Tibial nerve (tissue), 4 donors: ENCODE measurements at regions not wholly inside any gene's neighbourhood (a gene's known extent, or its start where the extent isn't known, plus 50 kb on each side); places are given as distances from the start of the nearest gene placed in this dataset.

ENCODE experiments used
- EP300 ChIP-seq, 2 donors: sonication (generic); formaldehyde crosslinking; IDR thresholded peaks; one replicate each; pipeline ENCODE4 v1.6.1; 2017; ENCODE audit warnings: antibody characterized with exemption in 2 of 2, mild to moderate bottlenecking in 1 of 2
- POLR2A ChIP-seq, 2 donors: fragments of 450-650 bp; IDR thresholded peaks; one replicate each; pipeline ENCODE4 v1.6.1; 2017; ENCODE audit warnings: antibody characterized with exemption in 2 of 2, mild to moderate bottlenecking in 2 of 2, moderate library complexity in 2 of 2
- TF ChIP-seq, protein P1 (sequence below), 5 experiments: fragments of 200-600 bp in 3 of 5; fragments of 450-650 bp in 2 of 5; sonication (generic) in 3 of 5; IDR thresholded peaks; one replicate each; pipeline ENCODE4 v1.5.1; 2016 to 2019; ENCODE audit warnings: antibody characterized with exemption in 5 of 5, mild to moderate bottlenecking in 3 of 5, moderate library complexity in 2 of 5

DNA sequence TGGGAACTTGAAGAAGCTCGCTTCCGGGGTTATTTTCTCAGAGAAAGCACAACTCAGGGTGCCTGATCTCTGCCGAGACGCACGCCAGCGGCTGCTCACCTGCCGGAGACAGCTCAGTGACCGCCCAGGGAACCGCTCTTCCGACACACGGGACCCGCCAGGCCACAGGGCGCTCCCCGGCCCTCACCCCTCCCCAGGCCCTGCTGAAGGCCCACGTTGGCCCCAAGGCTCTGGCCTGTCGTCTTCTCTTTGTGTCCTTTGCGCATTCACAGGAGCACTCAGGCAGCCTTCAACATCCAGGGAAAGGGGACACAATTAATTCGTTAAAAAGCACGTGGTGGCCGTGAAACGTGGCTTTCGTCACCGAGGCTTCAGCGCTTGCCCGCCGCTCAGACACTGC is 276.3 kb upstream of the SALL3 start:
- TF ChIP-seq, protein P1, sequence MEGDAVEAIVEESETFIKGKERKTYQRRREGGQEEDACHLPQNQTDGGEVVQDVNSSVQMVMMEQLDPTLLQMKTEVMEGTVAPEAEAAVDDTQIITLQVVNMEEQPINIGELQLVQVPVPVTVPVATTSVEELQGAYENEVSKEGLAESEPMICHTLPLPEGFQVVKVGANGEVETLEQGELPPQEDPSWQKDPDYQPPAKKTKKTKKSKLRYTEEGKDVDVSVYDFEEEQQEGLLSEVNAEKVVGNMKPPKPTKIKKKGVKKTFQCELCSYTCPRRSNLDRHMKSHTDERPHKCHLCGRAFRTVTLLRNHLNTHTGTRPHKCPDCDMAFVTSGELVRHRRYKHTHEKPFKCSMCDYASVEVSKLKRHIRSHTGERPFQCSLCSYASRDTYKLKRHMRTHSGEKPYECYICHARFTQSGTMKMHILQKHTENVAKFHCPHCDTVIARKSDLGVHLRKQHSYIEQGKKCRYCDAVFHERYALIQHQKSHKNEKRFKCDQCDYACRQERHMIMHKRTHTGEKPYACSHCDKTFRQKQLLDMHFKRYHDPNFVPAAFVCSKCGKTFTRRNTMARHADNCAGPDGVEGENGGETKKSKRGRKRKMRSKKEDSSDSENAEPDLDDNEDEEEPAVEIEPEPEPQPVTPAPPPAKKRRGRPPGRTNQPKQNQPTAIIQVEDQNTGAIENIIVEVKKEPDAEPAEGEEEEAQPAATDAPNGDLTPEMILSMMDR (IDR thresholded peaks at IDR 0.05): no peak
- no peak for TF ChIP-seq POLR2A (IDR thresholded peaks at IDR 0.05)
- no peak for TF ChIP-seq EP300 (IDR thresholded peaks at IDR 0.05)
